ENCODE measurements at regions not wholly inside any gene's neighbourhood (a gene's known extent, or its start where the extent isn't known, plus 50 kb on each side); places are given as distances from the start of the nearest gene placed in this dataset.

DNA sequence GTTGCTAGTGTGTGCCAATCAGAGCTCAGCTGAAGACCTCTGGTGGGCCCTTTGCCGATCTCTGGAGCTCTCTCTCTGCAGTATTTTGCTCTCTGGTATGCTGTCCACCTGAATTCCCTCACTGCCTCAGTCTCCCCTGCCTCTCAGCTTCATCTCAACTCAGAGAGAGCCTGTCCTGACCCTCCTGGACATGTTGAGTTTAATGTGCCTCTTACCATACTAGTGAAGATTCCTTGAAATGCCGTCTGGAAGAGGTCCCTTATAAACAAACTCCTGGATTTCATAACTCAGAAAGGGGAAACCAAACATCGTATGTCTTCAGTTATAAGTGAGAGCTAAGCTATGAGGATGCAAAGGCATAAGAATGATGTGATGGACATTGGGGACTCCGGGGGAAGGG is 231.1 kb upstream of the ZNF217 start:
- TF ChIP-seq FOXM1 (IDR thresholded peaks at IDR 0.05; ENCODE audit: borderline replicate concordance, low read depth) (no peak), RAD21 (IDR thresholded peaks at IDR 0.05; ENCODE audit: low read depth) (no peak), TAF1 (IDR thresholded peaks at IDR 0.05; ENCODE audit: low read depth) (no peak), TEAD4 (IDR thresholded peaks at IDR 0.05) (no peak)
- TF ChIP-seq, protein P1, sequence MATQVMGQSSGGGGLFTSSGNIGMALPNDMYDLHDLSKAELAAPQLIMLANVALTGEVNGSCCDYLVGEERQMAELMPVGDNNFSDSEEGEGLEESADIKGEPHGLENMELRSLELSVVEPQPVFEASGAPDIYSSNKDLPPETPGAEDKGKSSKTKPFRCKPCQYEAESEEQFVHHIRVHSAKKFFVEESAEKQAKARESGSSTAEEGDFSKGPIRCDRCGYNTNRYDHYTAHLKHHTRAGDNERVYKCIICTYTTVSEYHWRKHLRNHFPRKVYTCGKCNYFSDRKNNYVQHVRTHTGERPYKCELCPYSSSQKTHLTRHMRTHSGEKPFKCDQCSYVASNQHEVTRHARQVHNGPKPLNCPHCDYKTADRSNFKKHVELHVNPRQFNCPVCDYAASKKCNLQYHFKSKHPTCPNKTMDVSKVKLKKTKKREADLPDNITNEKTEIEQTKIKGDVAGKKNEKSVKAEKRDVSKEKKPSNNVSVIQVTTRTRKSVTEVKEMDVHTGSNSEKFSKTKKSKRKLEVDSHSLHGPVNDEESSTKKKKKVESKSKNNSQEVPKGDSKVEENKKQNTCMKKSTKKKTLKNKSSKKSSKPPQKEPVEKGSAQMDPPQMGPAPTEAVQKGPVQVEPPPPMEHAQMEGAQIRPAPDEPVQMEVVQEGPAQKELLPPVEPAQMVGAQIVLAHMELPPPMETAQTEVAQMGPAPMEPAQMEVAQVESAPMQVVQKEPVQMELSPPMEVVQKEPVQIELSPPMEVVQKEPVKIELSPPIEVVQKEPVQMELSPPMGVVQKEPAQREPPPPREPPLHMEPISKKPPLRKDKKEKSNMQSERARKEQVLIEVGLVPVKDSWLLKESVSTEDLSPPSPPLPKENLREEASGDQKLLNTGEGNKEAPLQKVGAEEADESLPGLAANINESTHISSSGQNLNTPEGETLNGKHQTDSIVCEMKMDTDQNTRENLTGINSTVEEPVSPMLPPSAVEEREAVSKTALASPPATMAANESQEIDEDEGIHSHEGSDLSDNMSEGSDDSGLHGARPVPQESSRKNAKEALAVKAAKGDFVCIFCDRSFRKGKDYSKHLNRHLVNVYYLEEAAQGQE (IDR thresholded peaks at IDR 0.05; ENCODE audit: low read depth) = no peak

DNA sequence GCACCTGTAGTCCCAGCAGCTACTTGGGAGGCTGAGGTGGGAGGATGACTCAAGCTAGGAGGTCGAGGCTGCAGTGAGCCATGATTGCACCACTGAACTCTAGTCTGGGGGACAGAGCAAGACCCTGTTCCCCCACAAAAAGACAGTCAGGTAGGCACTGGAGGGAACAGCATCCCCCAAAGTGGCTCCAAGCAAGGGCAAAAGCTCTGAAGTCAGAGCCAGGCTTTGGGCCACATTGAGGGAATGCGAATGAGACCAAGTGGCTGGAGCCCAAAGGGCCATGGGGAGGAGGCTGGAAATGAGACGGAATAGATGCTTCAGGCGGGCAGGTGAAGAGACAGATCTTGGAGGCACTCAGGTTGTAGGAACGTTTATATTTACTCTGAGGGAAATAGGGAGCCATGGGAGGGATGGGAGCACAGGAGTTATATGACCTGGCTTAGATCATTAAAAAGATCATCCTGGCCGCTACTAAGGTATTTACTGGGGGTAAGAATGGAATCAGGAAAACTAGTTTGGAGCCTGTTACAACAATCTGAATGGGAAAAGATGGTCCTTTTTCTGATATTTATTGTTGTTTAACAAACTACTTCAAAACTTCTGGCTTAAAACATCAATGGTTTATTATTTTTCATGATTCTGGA is 229.6 kb upstream of the ZNF217 start:
- TF ChIP-seq TEAD4 (IDR thresholded peaks at IDR 0.05) (no peak), RAD21 (IDR thresholded peaks at IDR 0.05; ENCODE audit: low read depth) (no peak), FOXM1 (IDR thresholded peaks at IDR 0.05; ENCODE audit: borderline replicate concordance, low read depth) (no peak), ZBTB7A (IDR thresholded peaks at IDR 0.05; ENCODE audit: low read depth) (no peak), EGR1 (IDR thresholded peaks at IDR 0.05) (no peak), TCF12 (IDR thresholded peaks at IDR 0.05; ENCODE audit: low read depth) (no peak), CEBPB (IDR thresholded peaks at IDR 0.05) (no peak), NFIC (IDR thresholded peaks at IDR 0.05) (no peak), CREB1 (IDR thresholded peaks at IDR 0.05; ENCODE audit: low read depth) (no peak), TAF1 (IDR thresholded peaks at IDR 0.05; ENCODE audit: low read depth) (no peak), EP300 (IDR thresholded peaks at IDR 0.05; ENCODE audit: borderline replicate concordance) (no peak)
- TF ChIP-seq, protein P1 (IDR thresholded peaks at IDR 0.05; ENCODE audit: low read depth) = no peak

DNA sequence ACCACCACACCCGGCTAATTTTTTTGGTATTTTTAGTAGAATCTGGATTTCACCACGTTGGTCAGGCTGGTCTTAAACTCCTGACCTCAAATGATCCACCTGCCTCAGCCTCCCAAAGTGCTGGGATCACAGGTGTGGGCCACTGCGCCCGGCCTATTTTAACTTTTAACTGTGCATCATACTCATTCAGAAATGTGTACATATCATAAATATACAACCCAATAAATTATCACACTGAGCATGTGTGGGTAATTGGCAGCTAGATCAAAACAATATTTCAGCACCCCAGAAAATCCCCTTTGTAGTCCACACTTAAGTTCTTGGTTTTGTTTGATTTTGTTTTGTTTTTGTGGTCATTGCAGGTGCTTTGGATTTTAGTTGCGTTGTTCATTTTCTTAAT is 228.9 kb upstream of the ZNF217 start:
- TF ChIP-seq TAF1 (IDR thresholded peaks at IDR 0.05; ENCODE audit: low read depth) = no peak
- TF ChIP-seq TEAD4 (IDR thresholded peaks at IDR 0.05) = no peak
- TF ChIP-seq TCF12 (IDR thresholded peaks at IDR 0.05; ENCODE audit: low read depth) = no peak
- no peak for TF ChIP-seq USF1 (IDR thresholded peaks at IDR 0.05)
- no peak for TF ChIP-seq EGR1 (IDR thresholded peaks at IDR 0.05)
- TF ChIP-seq RAD21 (IDR thresholded peaks at IDR 0.05; ENCODE audit: low read depth) = no peak
- no peak for TF ChIP-seq CREB1 (IDR thresholded peaks at IDR 0.05; ENCODE audit: low read depth)
- TF ChIP-seq MAX (IDR thresholded peaks at IDR 0.05) = no peak
- TF ChIP-seq CEBPB (IDR thresholded peaks at IDR 0.05) = no peak
- no peak for TF ChIP-seq ZBTB7A (IDR thresholded peaks at IDR 0.05; ENCODE audit: low read depth)
- TF ChIP-seq, protein P1 (IDR thresholded peaks at IDR 0.05; ENCODE audit: low read depth) = no peak
- TF ChIP-seq EP300 (IDR thresholded peaks at IDR 0.05; ENCODE audit: borderline replicate concordance) = no peak
- no peak for TF ChIP-seq FOXM1 (IDR thresholded peaks at IDR 0.05; ENCODE audit: borderline replicate concordance, low read depth)
- TF ChIP-seq YY1 (IDR thresholded peaks at IDR 0.05; ENCODE audit: low read depth) = no peak
- no peak for TF ChIP-seq NFIC (IDR thresholded peaks at IDR 0.05)

DNA sequence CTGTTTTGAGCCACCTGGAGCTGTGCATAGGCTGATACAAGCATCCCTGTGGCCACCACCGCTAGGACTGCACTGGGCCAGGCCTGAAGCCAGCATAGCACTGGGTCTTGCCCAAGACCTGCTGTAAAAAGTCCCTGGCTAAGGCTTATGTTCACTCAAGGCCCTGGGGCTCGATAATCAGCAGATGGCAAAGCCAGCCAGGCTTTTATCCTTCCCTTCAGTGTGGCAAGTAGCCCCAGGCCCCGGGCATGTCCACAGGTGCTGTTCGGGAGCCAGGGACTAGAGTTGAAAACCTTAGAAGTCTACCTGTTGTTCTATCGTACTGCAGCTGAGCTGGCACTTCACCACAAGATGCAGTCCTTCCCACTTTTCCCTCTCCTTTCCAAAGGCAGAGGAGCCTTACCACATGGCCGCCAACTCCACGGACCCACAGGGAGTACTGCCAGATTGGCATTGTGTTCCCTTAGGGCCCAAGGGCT is 226.4 kb upstream of the ZNF217 start:
- no peak for TF ChIP-seq YY1 (IDR thresholded peaks at IDR 0.05; ENCODE audit: low read depth)
- no peak for TF ChIP-seq USF1 (IDR thresholded peaks at IDR 0.05)
- TF ChIP-seq CREB1 (IDR thresholded peaks at IDR 0.05; ENCODE audit: low read depth) = no peak

Measured in Ishikawa (cell line).